ENCODE measurements at regions not wholly inside any gene's neighbourhood (a gene's known extent, or its start where the extent isn't known, plus 50 kb on each side); places are given as distances from the start of the nearest gene placed in this dataset.

GRCh38 chr6:9745966-9746365 is 668.9 kb downstream of the TFAP2A start:
- TF ChIP-seq CTCF (IDR thresholded peaks at IDR 0.05) (no peak), POLR2A (IDR thresholded peaks at IDR 0.05) (no peak)
